ENCODE measurements at regions not wholly inside any gene's neighbourhood (a gene's known extent, or its start where the extent isn't known, plus 50 kb on each side); places are given as distances from the start of the nearest gene placed in this dataset.

DNA sequence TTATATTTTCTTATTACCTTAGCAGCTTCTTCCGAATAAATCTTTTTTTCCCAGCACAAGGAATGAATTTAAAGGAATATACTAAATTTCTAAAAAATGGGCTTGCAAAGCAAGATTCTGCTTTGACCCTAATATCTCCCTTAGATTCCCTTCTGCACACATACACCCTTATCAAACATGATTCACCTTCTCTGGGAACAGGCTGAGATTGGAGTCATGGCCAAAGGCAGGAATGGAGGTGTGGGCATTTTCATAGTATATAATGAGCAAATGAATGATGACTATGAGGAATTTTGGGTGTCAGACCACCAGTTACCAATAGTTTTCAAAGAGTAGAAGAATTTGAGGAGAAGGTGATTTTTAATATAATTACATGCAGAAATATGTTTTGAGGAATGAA lies 231.3 kb upstream of the CDH11 start:
- TF ChIP-seq, protein P1, sequence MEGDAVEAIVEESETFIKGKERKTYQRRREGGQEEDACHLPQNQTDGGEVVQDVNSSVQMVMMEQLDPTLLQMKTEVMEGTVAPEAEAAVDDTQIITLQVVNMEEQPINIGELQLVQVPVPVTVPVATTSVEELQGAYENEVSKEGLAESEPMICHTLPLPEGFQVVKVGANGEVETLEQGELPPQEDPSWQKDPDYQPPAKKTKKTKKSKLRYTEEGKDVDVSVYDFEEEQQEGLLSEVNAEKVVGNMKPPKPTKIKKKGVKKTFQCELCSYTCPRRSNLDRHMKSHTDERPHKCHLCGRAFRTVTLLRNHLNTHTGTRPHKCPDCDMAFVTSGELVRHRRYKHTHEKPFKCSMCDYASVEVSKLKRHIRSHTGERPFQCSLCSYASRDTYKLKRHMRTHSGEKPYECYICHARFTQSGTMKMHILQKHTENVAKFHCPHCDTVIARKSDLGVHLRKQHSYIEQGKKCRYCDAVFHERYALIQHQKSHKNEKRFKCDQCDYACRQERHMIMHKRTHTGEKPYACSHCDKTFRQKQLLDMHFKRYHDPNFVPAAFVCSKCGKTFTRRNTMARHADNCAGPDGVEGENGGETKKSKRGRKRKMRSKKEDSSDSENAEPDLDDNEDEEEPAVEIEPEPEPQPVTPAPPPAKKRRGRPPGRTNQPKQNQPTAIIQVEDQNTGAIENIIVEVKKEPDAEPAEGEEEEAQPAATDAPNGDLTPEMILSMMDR (conservative IDR thresholded peaks at IDR 0.05 in 1 of 2, IDR thresholded peaks at IDR 0.05 in 1 of 2; ENCODE audit: low read depth in 1 of 2, low read length in 2 of 2), result no peak
- no peak for TF ChIP-seq EZH2 (IDR thresholded peaks at IDR 0.05; ENCODE audit: low read length, missing control alignments)
